ENCODE measurements at regions not wholly inside any gene's neighbourhood (a gene's known extent, or its start where the extent isn't known, plus 50 kb on each side); places are given as distances from the start of the nearest gene placed in this dataset.

GRCh38 chr11:25908726-25909125 lies 423.2 kb upstream of the ANO3 start:
- WGBS = 67% methylated on average over 2 of the region's 2 CpGs
- Histone ChIP-seq H3K4me3 (no peak overlapping the region), H3K9me3 (no peaks in the 10 kb centered on the region), H3K27ac (no peak overlapping the region), H3K27me3 (replicated peaks; ENCODE audit: insufficient read depth) (no peaks in the 10 kb centered on the region), H3K4me1 (replicated peaks) (no peaks in the 10 kb centered on the region), H3K36me3 (no peaks in the 10 kb centered on the region)
- intact Hi-C loops (cut with DNase I) = no loop called here
- no peak for TF ChIP-seq CTCF (IDR thresholded peaks at IDR 0.05)
- TF ChIP-seq POLR2AphosphoS5 (IDR thresholded peaks at IDR 0.05) = no peak
- no peak for TF ChIP-seq POLR2A (IDR thresholded peaks at IDR 0.05)
- DNase-seq (ENCODE audit: low spot score) = no peak

- Histone ChIP-seq H3K36me3 (no peaks in the 10 kb centered on the region), H3K27ac (no peak overlapping the region), H3K4me1 (replicated peaks) (no peaks in the 10 kb centered on the region), H3K4me3 (no peak overlapping the region), H3K9me3 (no peaks in the 10 kb centered on the region), H3K27me3 (replicated peaks; ENCODE audit: insufficient read depth) (no peaks in the 10 kb centered on the region)
- intact Hi-C loops (cut with DNase I) = no loop called here
- DNase-seq (ENCODE audit: low spot score) = no peak
- WGBS = 44% methylated on average over 1 of the region's 1 CpG
- TF ChIP-seq CTCF (IDR thresholded peaks at IDR 0.05) = no peak
Measured at GRCh38 chr11:25910086-25910485, 421.8 kb upstream of the ANO3 start.

DNA sequence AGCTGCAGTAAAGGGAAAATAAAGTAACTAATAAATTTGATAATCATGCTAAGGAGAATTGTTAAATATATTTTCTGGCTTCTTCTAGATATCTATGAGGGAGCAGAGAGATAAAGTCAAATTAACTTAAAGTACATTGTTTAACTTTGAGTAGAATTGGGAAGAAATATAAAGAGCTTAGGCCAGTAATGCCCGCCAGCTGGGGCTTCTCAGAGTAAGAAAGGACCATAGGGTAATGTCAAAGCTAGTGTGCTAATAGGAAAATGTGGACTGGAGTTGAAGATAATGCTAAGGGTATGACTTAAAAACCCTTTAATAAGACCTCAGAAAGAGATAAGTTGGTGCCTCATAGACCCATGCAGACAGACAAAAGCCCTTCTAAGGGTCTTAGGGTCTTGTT lies 411.6 kb upstream of the ANO3 start:
- H3K9me3 ChIP-seq = no peaks in the 10 kb centered on the region
- H3K4me1 ChIP-seq (replicated peaks) = no peaks in the 10 kb centered on the region
- H3K4me3 ChIP-seq = no peak overlapping the region
- no peaks in the 10 kb centered on the region for H3K27me3 ChIP-seq (replicated peaks; ENCODE audit: insufficient read depth)
- DNase-seq (ENCODE audit: low spot score) = no peak
- no peaks in the 10 kb centered on the region for H3K36me3 ChIP-seq
- TF ChIP-seq POLR2AphosphoS5 (IDR thresholded peaks at IDR 0.05) = no peak
- TF ChIP-seq CTCF (IDR thresholded peaks at IDR 0.05) = no peak
- no peak for TF ChIP-seq POLR2A (IDR thresholded peaks at IDR 0.05)
- intact Hi-C loops (cut with DNase I) = no loop called here
- no peak overlapping the region for H3K27ac ChIP-seq
- 52% methylated on average over 1 of the region's 1 CpG for WGBS

- TF ChIP-seq CTCF (IDR thresholded peaks at IDR 0.05) (no peak), POLR2A (IDR thresholded peaks at IDR 0.05) (no peak), POLR2AphosphoS5 (IDR thresholded peaks at IDR 0.05) (no peak)
- Histone ChIP-seq H3K4me1 (replicated peaks) (no peaks in the 10 kb centered on the region), H3K4me3 (no peak overlapping the region), H3K36me3 (no peaks in the 10 kb centered on the region), H3K27ac (no peak overlapping the region), H3K27me3 (replicated peaks; ENCODE audit: insufficient read depth) (no peaks in the 10 kb centered on the region), H3K9me3 (no peaks in the 10 kb centered on the region)
- no peak for DNase-seq (ENCODE audit: low spot score)
- WGBS = 99% methylated on average over 4 of the region's 4 CpGs
- intact Hi-C loops (cut with DNase I) = no loop called here
Measured at GRCh38 chr11:25924586-25924985, 407.3 kb upstream of the ANO3 start.

DNA sequence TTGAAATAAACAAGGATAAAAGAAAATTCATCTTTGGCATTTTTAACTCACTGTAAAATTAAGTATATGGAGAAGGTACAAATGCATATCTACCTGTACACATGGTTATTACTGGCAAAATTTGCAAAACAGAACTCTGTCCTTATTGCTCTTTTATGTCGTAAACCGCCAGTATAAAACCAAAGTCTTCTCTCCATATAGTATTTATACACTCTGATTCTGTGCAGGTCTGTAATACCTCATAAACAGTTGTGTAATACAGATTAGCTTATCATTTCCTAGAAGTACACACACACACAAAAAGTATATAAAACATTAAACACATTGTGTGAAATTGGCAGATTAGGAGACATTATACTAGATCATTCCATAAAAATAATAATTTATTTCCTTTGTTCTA lies 406.6 kb upstream of the ANO3 start:
- H3K36me3 ChIP-seq = no peaks in the 10 kb centered on the region
- 100% methylated on average over 2 of the region's 2 CpGs for WGBS
- no peak overlapping the region for H3K4me3 ChIP-seq
- H3K27ac ChIP-seq = no peak overlapping the region
- intact Hi-C loops (cut with DNase I) = no loop called here
- no peak for TF ChIP-seq POLR2AphosphoS5 (IDR thresholded peaks at IDR 0.05)
- TF ChIP-seq POLR2A (IDR thresholded peaks at IDR 0.05) = no peak
- TF ChIP-seq CTCF (IDR thresholded peaks at IDR 0.05) = no peak
- no peaks in the 10 kb centered on the region for H3K27me3 ChIP-seq (replicated peaks; ENCODE audit: insufficient read depth)
- H3K4me1 ChIP-seq (replicated peaks) = no peaks in the 10 kb centered on the region
- no peaks in the 10 kb centered on the region for H3K9me3 ChIP-seq
- no peak for DNase-seq (ENCODE audit: low spot score)
